ENCODE measurements at regions not wholly inside any gene's neighbourhood (a gene's known extent, or its start where the extent isn't known, plus 50 kb on each side); places are given as distances from the start of the nearest gene placed in this dataset.

DNA sequence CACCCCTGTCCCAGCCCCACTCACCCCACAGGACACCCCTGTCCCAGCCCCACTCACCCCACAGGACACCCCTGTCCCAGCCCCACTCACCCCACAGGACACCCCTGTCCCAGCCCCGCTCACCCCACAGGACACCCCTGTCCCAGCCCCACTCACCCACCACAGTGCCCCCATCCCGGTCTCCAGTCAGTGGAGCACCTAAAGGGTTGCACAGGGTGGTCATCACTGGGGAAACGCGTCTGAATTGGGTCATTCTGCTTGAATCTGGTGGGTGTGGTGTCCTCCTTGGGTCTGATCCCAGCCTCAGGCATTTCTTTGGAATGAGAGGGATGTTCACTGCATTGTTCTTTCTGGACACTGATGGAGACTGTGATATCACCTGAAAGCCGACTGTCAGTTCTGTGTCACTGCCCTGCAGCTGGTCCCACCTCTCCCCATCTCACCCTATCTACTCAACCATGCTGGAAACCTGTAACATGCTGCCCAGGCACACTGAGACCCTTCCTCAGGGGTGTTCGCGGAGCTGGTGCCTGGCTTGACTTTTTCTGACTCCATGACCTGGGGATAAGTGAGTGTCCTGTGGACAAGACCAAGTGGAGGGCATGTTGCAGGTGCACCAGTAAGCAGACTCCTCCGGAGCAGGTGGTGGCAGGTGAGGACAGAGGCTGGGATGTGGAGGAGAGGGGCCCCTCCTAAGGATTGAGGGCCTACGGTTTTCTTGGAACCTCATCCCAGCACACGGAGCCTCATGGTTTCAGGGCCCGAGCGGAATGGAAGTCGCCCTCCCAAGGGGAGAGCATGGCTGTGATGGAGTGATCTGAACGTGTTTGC, 262.5 kb upstream of the PPP2R2D start:
- Histone ChIP-seq H3K27me3 (peaks cover 0 to 27% (median 0%) of the 10 kb centered on the region in 4 donors), H3K4me3 (no peak overlapping the region), H3K9me3 (peaks cover 0 to 29% (median 18%) of the 10 kb centered on the region in 4 donors), H3K27ac (replicated peaks in 1 of 4) (no peak overlapping the region), H3K4me1 (no peaks in the 10 kb centered on the region), H3K36me3 (no peaks in the 10 kb centered on the region)
- DNase-seq (ENCODE audit: extremely low spot score) = no peak
- TF ChIP-seq EP300 (IDR thresholded peaks at IDR 0.05) (no peak), POLR2A (IDR thresholded peaks at IDR 0.05; ENCODE audit: low read depth) (no peak), CTCF (IDR thresholded peaks at IDR 0.05) (no peak)
- intact Hi-C loops (cut with DNase I) = no loop called here
- 83% methylated on average over 14 of the region's 14 CpGs for WGBS

DNA sequence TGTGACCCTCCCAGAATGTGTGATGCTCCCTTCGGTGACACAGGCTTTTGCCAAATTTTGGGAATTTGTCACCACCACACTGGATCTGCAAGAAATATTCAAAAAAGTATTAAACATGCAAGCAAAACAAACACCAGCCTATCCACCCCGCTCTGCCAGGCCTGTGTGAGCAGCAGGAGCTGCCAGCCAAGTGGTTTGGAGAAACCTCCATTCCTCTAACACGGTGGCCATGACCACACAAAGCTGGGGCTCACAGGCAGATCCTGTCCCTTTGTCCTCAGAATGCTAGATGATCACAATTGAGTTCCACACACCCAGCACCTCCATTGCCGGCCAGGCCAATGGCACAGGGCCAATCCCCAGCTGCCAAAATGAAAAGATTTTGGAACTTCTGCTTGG, 261.9 kb upstream of the PPP2R2D start:
- Histone ChIP-seq H3K4me3 (no peak overlapping the region), H3K9me3 (peaks cover 0 to 29% (median 18%) of the 10 kb centered on the region in 4 donors), H3K27ac (replicated peaks in 1 of 4) (no peak overlapping the region), H3K4me1 (no peaks in the 10 kb centered on the region), H3K27me3 (peaks cover 0 to 27% (median 0%) of the 10 kb centered on the region in 4 donors), H3K36me3 (no peaks in the 10 kb centered on the region)
- intact Hi-C loops (cut with DNase I) = no loop called here
- no peak for DNase-seq (ENCODE audit: extremely low spot score)
- WGBS = 81% methylated on average over 4 of the region's 4 CpGs
- TF ChIP-seq EP300 (IDR thresholded peaks at IDR 0.05) (no peak), POLR2A (IDR thresholded peaks at IDR 0.05; ENCODE audit: low read depth) (no peak), POLR2AphosphoS5 (IDR thresholded peaks at IDR 0.05) (no peak), CTCF (IDR thresholded peaks at IDR 0.05) (no peak)

DNA sequence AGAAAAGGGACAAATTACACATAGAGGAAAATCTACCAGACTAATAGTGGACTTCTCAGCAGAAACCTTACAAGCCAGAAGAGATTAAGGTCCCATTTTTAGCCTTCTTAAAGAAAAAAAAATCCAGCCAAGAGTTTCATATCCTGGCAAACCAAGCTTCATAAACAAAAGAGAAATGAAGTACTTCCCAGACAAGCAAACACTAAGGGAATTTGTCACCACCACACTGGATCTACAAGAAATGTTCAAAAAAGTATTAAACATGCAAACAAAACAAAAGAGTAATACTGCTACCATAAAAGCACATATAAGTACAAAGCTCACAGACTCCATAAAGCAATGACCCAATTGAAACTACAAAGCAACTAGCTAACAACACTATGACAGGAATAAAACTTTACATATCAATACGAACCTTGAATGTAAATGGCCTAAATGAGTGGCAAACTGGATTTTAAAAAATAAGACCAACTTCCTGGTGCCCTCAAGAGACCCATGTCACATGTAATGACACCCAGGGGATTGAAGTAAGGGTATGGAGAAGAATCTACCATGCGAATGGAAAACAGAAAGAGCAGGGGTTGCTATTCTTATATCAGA, 260.7 kb upstream of the PPP2R2D start:
- no peaks in the 10 kb centered on the region for H3K36me3 ChIP-seq
- intact Hi-C loops (cut with DNase I) = no loop called here
- H3K4me3 ChIP-seq = no peak overlapping the region
- H3K27me3 ChIP-seq = peaks cover 0 to 27% (median 0%) of the 10 kb centered on the region in 4 donors
- no peaks in the 10 kb centered on the region for H3K4me1 ChIP-seq
- peaks cover 0 to 29% (median 16%) of the 10 kb centered on the region in 4 donors for H3K9me3 ChIP-seq
- 45% methylated on average over 2 of the region's 2 CpGs for WGBS
- TF ChIP-seq POLR2AphosphoS5 (IDR thresholded peaks at IDR 0.05) (no peak), CTCF (IDR thresholded peaks at IDR 0.05) (no peak), EP300 (IDR thresholded peaks at IDR 0.05) (no peak), POLR2A (IDR thresholded peaks at IDR 0.05; ENCODE audit: low read depth) (no peak)
- H3K27ac ChIP-seq (replicated peaks in 1 of 4) = no peak overlapping the region
- no peak for DNase-seq (ENCODE audit: extremely low spot score)

GRCh38 chr10:131641231-131641630, 259.6 kb upstream of the PPP2R2D start:
- Histone ChIP-seq H3K9me3 (peaks cover 0 to 29% (median 16%) of the 10 kb centered on the region in 4 donors), H3K4me1 (no peaks in the 10 kb centered on the region), H3K36me3 (no peaks in the 10 kb centered on the region), H3K27ac (replicated peaks in 1 of 4) (no peak overlapping the region), H3K27me3 (peaks cover 0 to 32% (median 0%) of the 10 kb centered on the region in 4 donors), H3K4me3 (no peak overlapping the region)
- TF ChIP-seq CTCF (IDR thresholded peaks at IDR 0.05) (no peak), POLR2A (IDR thresholded peaks at IDR 0.05; ENCODE audit: low read depth) (no peak), POLR2AphosphoS5 (IDR thresholded peaks at IDR 0.05) (no peak), EP300 (IDR thresholded peaks at IDR 0.05) (no peak)
- 50% methylated on average over 4 of the region's 4 CpGs for WGBS
- intact Hi-C loops (cut with DNase I) = no loop called here
- DNase-seq (ENCODE audit: extremely low spot score) = peak; percentile 87
